NCI-H2081 (cell line): ENCODE measurements at regions not wholly inside any gene's neighbourhood (a gene's known extent, or its start where the extent isn't known, plus 50 kb on each side); places are given as distances from the start of the nearest gene placed in this dataset.
A peak's percentile ranks its signal among the peaks of the same experiment; 100 is the strongest.
"Not testable (repeated sequence)": the region's sequence is repeated elsewhere in the genome, so short reads cannot be mapped to it uniquely, and the experiment has no call there.

Experiments
- DNase-seq, 2 experiments: peaks; one replicate each; lab custom pipeline; 2025; lab: John Stamatoyannopoulos, UW

- not testable (repeated sequence) for DNase-seq
Measured at GRCh38 chr10:80859279-80859678, 321.6 kb downstream of the SH2D4B start.

DNA sequence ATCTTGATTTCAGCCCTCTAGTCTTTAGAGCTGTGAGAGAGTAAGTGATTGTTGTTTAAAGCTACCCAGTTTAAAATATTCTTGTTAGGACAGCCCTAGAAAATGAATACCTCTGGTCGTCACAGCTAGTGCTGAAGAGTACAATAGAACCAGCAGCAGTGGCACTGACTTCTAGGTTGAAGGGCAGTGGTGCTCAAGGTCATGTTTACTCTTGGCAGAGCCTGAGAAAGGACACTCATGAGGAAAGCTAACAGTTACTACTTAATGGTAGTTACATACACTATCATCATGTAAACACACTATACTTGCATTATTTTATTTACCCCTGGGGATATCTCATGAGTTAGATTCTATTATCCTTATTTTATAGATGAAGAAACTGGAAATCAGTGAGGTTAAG, 323.0 kb downstream of the SH2D4B start:
- no peak for DNase-seq

- no peak for DNase-seq
Measured at GRCh38 chr10:80861882-80862281, 324.2 kb downstream of the SH2D4B start.

DNA sequence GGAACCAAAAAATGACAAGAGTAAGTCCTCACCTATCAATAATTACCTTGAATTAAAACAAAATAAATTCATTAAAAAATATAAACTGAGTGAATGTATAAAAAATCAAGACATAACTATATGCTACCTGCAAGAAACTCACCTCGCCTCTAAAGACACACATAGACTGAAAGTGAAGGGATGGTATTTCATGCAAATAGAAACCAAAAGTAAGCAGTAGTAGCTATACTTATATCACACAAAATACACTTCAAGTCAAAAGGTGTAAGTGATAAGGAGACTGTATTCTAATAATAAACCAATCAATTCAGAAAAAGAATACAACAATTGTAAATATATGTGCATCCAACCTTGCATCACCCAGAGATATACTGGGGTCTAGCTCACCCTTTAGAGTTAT, 332.6 kb downstream of the SH2D4B start:
- no peak for DNase-seq

GRCh38 chr10:80871083-80871482, 333.4 kb downstream of the SH2D4B start:
- DNase-seq: no peak

GRCh38 chr10:80878330-80878729, 340.6 kb downstream of the SH2D4B start:
- DNase-seq: no peak

DNA sequence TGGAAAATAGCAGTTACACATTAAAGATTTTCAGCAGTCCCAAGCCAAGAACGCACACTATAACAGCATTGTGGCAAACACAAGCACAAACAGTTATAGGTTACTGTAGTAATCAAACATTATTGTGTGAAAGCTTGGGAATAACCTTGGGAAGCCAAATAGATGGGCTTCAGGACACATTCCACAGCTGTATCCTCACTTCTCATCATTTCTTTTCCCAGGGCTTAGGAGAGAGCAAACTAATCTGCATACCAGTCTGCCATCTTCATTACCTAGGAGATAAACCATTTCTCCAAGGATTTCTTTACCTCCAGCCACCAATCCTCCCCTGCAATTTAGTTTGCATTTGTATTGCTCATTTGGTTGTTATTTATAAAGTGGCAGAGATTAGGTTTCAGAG, 352.4 kb downstream of the SH2D4B start:
- no peak for DNase-seq

DNA sequence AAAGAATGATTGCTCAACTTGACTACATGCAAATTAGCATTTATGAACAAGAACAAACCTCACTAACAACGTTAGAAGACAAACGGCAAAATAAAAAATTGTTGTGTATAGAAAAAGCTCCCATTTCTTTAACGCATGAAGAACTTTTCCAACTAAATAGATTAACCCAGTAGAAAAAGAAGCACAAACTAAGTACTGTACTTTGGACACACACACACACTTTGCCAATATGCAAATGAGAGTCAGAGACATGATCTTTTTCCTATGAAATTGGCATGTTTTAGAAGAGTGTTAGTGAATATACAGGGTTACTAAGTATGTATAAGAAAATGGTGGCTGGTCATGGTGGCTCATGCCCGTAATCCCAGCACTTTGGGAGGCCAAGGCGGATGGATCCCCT, 355.6 kb downstream of the SH2D4B start:
- DNase-seq: no peak

GRCh38 chr10:80894311-80894791, 356.6 kb downstream of the SH2D4B start:
- no peak for DNase-seq

GRCh38 chr10:80894797-80895467, 357.2 kb downstream of the SH2D4B start:
- no peak for DNase-seq

- no peak for DNase-seq
Measured at GRCh38 chr10:80896076-80896475, 358.4 kb downstream of the SH2D4B start.

DNA sequence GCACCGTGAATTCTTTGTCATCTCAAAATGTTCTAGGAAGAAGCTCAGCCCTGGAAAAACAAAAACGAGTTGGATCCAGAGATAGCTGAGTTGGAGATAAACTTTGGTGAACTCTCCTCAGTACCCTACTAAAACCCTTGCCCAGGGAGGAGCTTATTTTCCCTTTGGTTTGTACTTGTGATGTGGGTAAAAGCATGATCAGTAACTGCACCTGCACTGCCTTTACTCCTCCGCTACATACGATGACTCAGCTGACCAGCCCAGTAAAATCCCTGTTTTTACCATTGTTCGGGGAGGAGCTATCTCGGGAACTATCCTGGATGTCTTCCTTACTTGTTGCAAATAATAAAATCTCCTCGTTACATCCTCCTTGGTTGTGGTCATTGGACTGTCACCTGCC, 359.3 kb downstream of the SH2D4B start:
- DNase-seq: no peak

- DNase-seq: no peak
Measured at GRCh38 chr10:80900661-80901060, 363.0 kb downstream of the SH2D4B start.

- DNase-seq: no peak
Measured at GRCh38 chr10:80908611-80909010, 370.9 kb downstream of the SH2D4B start.

- no peak for DNase-seq
Measured at GRCh38 chr10:80909254-80909653, 371.6 kb downstream of the SH2D4B start.

DNA sequence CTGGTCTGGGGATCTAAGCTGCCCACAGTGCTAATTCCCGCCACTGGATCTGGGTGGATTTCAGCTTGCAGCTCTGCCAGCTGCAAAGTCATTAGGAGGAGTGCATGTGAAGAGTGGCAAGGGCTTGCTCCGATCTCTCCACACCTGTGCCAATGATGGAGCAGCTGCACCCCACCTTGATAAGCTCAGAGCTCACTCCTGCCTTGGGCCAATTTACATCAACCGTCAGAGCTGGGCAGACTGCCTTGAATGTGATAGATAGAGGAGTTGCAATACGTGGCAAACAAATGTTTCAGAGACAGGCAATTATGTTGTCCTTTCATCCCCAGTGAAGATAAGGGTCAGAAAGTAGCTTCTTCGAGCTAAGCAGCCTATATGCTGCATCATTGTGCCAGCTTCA, 379.9 kb downstream of the SH2D4B start:
- DNase-seq: no peak

GRCh38 chr10:80921032-80921431, 383.3 kb downstream of the SH2D4B start:
- no peak for DNase-seq

DNA sequence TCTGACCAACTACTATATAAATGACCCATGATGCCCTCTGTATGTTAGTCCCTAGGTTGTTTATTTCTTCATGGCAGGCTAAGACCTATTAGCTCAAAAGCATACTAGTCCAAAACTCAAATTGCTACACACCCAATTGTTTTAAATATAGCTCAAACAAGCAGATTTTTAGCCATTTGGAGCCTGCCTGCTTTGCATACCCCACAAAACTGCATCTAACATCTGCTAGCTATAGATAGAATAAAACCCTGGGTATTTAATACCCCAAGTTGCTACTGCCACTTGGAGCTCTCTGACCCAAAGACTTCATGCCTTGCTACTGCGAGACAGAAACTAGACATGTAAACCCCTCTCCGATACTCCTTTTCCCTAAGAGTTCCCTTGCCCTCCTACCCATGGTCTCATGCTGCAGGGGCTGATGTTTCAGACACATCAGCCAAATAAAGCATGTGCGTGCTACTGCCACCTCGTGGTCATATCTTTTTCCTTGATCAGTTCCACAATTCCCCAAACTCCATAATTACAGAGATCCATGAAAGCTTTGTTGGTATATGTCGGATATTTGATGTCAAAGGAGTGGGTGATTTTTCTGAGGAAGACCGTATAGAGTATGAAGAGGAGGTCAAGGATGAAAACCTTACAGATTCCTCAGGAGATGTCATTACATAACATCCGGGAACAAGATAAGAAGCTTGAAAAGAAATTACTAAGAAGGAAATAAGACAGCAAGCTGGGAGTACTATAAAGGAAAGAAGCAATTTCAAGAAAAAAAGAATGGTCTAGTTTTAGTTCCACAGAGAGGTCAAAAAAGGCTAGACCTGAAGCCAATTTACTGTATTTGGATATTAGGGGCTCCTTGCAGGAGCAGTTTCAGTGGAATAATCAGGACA, 386.6 kb downstream of the SH2D4B start:
- DNase-seq: peak in 1 of 2 experiments; percentile 1

- no peak for DNase-seq
Measured at GRCh38 chr10:80927419-80928078, 389.8 kb downstream of the SH2D4B start.

GRCh38 chr10:80938903-80939302, 401.2 kb downstream of the SH2D4B start:
- DNase-seq: no peak

- DNase-seq: no peak
Measured at GRCh38 chr10:80945264-80945880, 407.7 kb downstream of the SH2D4B start.

- no peak for DNase-seq
Measured at GRCh38 chr10:80946073-80946472, 408.4 kb downstream of the SH2D4B start.
